GM21528 (cell line): ENCODE measurements at regions not wholly inside any gene's neighbourhood (a gene's known extent, or its start where the extent isn't known, plus 50 kb on each side); places are given as distances from the start of the nearest gene placed in this dataset.
"Not testable (repeated sequence)": the region's sequence is repeated elsewhere in the genome, so short reads cannot be mapped to it uniquely, and the experiment has no call there.

Experiments
- ATAC-seq: cut with Tn5 transposase; IDR thresholded peaks from one replicate; pipeline ENCODE4 v1.9.1; 2021; ENCODE audit warnings: mild to moderate bottlenecking, moderate library complexity; ENCODE audit not compliant: unreplicated experiment, low FRiP score

DNA sequence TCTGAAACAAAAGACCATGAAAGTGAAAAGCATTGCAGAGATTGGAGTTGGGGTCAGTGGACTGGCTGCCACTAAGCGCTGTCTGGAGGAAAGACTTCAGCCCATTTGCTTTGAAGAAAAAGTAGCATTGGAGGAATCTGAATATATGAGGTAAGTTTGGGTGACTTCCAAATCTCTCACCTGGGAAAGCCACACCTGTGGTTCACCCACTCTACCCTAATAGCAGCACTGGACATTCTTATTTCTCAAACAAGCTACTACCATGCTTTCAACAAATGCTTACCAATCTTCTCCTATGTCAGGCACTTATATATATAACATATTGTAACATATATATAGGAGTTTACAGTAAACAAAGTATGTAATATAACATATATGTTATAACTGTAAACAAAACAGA is 76.0 kb upstream of the POGK start:
- no peak for ATAC-seq

DNA sequence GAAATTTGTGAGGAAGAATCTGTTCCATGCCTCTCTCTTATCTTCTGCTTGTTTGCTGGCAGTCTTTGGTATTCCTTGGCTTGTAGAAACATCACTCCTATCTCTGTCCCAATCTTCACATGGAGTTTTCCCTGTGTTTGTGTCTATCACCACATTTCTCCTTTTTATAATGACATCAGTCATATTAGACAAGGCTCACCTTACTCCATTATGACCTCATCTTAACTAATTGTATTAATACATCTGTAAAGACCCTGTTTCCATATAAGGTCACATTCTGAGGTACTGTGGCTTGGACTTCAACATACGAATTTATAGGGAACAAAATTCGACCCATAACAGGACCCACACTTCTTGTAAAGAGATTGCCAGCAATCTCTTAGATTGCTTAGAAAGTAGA is 72.3 kb upstream of the POGK start:
- ATAC-seq: no peak

DNA sequence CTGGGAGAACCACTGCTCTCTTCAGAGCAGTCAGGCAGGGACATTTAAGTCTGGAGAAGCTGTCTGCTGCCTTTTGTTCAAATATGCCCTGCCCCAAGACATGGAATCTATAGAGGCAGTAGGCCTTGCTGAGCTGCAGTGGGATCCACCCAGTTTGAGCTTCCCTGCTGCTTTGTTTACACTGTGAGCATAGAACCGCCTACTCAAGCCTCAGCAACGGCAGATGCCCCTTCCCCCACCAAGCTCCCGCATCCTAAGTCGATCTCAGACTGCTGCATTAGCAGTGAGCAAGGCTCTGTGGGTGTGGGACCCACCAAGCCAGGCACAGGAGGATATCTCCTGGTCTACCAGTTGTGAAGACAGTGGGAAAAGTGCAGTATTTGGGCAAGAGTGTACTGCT is 54.6 kb upstream of the POGK start:
- ATAC-seq: not testable (repeated sequence)

DNA sequence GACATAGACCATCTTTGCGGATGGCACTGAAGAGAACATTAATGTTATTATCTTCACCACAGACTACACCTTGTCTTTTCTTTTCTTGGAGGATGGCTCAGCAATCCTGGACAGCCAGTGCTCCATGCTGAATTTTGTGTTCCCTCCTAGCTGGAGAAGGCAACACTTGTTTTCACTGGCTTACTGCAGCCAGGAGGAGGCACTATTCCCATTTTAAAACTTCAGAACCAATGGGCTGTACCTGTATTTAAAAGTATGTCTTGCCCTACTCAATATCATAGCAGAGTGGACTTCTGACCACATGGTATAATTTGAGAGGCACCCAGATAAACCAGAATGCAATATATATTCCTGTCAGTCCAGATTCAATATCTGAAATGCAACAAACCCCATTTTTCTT is 53.3 kb upstream of the POGK start:
- no peak for ATAC-seq

DNA sequence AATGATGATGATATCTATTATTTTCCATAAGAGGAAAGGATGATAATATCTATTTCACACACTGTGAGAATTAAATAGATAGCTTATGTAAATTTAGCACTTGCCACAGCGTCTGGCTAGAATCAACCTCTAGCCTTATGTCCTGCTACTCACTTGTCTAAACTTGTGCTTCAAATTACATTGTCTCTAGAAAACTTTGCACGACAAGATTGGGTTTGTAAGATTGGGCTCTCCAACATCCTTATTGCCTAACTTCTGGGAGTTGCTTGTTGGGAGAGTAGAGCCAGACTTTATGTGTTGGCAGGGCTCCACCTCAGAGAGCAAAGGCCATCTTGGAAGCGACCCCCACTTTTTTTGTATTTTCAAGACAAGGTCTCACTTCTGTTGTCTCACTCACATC is 50.0 kb upstream of the POGK start:
- no peak for ATAC-seq
